ENCODE measurements at regions not wholly inside any gene's neighbourhood (a gene's known extent, or its start where the extent isn't known, plus 50 kb on each side); places are given as distances from the start of the nearest gene placed in this dataset.

DNA sequence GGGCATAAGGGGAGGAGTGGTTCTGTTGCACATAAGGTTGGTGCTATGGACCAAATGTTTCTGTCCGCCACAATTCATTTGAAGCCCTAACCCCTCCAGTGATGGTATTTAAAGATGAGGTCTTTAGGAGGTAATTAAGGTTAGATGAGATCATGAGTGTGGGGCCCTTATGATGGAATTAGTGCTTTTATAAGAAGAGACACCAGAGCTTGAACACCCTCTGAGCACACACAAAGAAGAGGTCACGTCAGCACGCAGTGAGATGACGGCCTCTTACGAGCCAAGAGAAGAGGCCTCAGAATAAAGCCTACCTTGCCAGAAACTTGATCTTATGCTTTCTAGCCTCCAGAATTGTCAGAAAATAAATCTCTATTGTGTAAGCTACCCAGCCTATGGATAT is 386.4 kb upstream of the CYRIA start:
- Histone ChIP-seq H3K4me3 (no peak overlapping the region), H3K4me1 (no peaks in the 10 kb centered on the region), H3K36me3 (ENCODE audit: low read depth, missing control alignments) (no peaks in the 10 kb centered on the region), H3K27me3 (no peaks in the 10 kb centered on the region), H3K27ac (no peak overlapping the region), H3K9me3 (no peaks in the 10 kb centered on the region)
- WGBS, 2 donors, result 96 to 97% methylated on average over 5 of the region's 5 CpGs
- no peak for TF ChIP-seq POLR2A (IDR thresholded peaks at IDR 0.05)
- TF ChIP-seq, protein P1, sequence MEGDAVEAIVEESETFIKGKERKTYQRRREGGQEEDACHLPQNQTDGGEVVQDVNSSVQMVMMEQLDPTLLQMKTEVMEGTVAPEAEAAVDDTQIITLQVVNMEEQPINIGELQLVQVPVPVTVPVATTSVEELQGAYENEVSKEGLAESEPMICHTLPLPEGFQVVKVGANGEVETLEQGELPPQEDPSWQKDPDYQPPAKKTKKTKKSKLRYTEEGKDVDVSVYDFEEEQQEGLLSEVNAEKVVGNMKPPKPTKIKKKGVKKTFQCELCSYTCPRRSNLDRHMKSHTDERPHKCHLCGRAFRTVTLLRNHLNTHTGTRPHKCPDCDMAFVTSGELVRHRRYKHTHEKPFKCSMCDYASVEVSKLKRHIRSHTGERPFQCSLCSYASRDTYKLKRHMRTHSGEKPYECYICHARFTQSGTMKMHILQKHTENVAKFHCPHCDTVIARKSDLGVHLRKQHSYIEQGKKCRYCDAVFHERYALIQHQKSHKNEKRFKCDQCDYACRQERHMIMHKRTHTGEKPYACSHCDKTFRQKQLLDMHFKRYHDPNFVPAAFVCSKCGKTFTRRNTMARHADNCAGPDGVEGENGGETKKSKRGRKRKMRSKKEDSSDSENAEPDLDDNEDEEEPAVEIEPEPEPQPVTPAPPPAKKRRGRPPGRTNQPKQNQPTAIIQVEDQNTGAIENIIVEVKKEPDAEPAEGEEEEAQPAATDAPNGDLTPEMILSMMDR (IDR thresholded peaks at IDR 0.05), result no peak
- no peak for DNase-seq
- intact Hi-C loops (cut with DNase I; ENCODE audit: low total_unique reads), result no loop called here

DNA sequence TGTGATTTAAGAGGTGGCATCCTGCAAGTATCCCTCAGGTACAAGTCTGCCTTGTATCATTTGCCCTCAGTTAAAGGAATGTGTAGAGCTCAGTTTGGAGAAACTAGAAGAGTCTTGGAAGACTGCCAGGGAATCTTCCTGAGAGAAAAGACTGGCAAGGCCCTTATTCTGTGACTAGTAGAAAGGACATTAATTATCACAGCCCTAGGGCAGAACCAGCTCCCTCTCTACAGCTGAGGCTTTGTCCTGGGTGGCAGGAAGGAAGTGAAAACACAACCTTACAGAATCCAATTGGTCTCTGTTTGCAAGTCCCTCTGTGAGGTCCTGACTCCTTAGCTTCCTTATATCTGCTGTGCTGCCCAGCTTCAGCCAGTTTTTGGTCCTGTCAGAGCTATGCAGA is 385.9 kb upstream of the CYRIA start:
- Histone ChIP-seq H3K27me3 (no peaks in the 10 kb centered on the region), H3K4me1 (no peaks in the 10 kb centered on the region), H3K9me3 (no peaks in the 10 kb centered on the region), H3K36me3 (ENCODE audit: low read depth, missing control alignments) (no peaks in the 10 kb centered on the region), H3K27ac (no peak overlapping the region), H3K4me3 (no peak overlapping the region)
- TF ChIP-seq, protein P1 (IDR thresholded peaks at IDR 0.05), result no peak
- no peak for TF ChIP-seq POLR2A (IDR thresholded peaks at IDR 0.05)
- intact Hi-C loops (cut with DNase I; ENCODE audit: low total_unique reads), result no loop called here
- no peak for DNase-seq

DNA sequence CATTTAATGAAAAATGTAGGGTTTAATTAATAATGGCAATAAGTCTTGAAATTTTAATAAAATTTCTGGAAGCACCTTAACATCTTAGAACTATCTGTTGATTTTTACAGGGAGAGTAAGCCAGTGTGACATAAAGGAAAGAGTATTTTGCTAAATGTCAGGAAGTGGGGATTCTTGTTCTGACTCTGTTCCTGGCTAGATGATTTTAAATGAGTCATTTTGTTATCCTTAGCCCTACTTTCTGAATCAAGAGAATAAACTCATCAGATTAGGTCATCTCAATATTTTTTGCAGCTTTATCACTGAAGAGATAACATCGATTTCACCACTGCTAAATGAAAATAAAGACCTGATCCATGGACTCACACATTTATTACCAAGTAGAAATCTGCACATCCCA is 377.5 kb upstream of the CYRIA start:
- WGBS, 2 donors, result 82 to 83% methylated on average over 1 of the region's 1 CpG
- no peaks in the 10 kb centered on the region for H3K9me3 ChIP-seq
- no peaks in the 10 kb centered on the region for H3K27me3 ChIP-seq
- no peak for TF ChIP-seq POLR2A (IDR thresholded peaks at IDR 0.05)
- TF ChIP-seq, protein P1 (IDR thresholded peaks at IDR 0.05), result no peak
- no peak for DNase-seq
- intact Hi-C loops (cut with DNase I; ENCODE audit: low total_unique reads), result no loop called here
- H3K4me3 ChIP-seq, result no peak overlapping the region
- H3K27ac ChIP-seq, result no peak overlapping the region
- no peaks in the 10 kb centered on the region for H3K4me1 ChIP-seq
- no peaks in the 10 kb centered on the region for H3K36me3 ChIP-seq (ENCODE audit: low read depth, missing control alignments)

DNA sequence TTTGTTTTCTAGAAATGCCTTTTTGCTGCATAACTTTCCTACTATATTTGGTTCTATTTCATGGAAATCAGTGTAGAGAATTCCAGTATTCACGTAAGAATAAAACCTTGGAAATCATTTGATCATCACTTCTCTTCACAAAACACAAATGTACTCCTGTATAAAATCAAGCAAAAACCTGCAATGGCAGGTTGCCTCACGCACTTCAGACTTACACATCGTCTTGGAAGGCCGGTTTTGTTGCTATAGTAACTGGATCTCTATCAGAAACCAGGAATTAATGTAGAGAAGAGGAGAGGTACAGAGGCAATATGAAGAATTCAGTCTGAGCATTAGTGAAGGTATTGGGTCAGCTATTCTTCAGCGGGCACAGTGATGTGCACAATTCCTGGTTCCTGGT is 370.7 kb upstream of the CYRIA start:
- WGBS, 2 donors, result 93 to 94% methylated on average over 5 of the region's 5 CpGs
- intact Hi-C loops (cut with DNase I; ENCODE audit: low total_unique reads), result no loop called here
- no peaks in the 10 kb centered on the region for H3K27me3 ChIP-seq
- H3K4me1 ChIP-seq, result no peaks in the 10 kb centered on the region
- H3K27ac ChIP-seq, result no peak overlapping the region
- no peak overlapping the region for H3K4me3 ChIP-seq
- TF ChIP-seq, protein P1 (IDR thresholded peaks at IDR 0.05), result no peak
- no peak for TF ChIP-seq POLR2A (IDR thresholded peaks at IDR 0.05)
- H3K9me3 ChIP-seq, result no peaks in the 10 kb centered on the region
- DNase-seq, result no peak
- H3K36me3 ChIP-seq (ENCODE audit: low read depth, missing control alignments), result no peaks in the 10 kb centered on the region

DNA sequence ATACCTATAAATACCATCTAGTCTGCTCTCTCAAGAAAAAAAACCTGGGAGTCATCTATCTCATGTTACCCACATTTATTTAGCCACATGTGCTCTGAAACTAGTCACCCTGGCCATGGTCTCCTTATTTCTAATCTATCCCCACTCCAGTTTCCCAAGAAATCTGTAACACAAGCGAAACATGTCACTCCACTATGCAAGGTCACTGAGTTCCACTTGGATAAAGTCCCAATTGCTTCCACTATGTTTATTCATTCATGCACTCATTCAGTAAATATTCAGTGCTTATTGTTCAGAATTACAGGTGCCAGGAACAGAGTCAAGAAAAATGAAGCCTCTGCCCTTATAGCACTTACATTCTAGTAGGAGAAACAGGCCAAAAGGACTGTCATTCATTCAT is 369.4 kb upstream of the CYRIA start:
- TF ChIP-seq, protein P1 (IDR thresholded peaks at IDR 0.05), result no peak
- Histone ChIP-seq H3K9me3 (no peaks in the 10 kb centered on the region), H3K36me3 (ENCODE audit: low read depth, missing control alignments) (no peaks in the 10 kb centered on the region), H3K27ac (no peak overlapping the region), H3K4me1 (no peaks in the 10 kb centered on the region), H3K27me3 (no peaks in the 10 kb centered on the region), H3K4me3 (no peak overlapping the region)
- 54 to 77% methylated on average over 1 of the region's 1 CpG for WGBS, 2 donors
- DNase-seq, result no peak
- intact Hi-C loops (cut with DNase I; ENCODE audit: low total_unique reads), result no loop called here

Data from testis (tissue), 2 donors.